ENCODE measurements at regions not wholly inside any gene's neighbourhood (a gene's known extent, or its start where the extent isn't known, plus 50 kb on each side); places are given as distances from the start of the nearest gene placed in this dataset.
"Not testable (repeated sequence)": the region's sequence is repeated elsewhere in the genome, so short reads cannot be mapped to it uniquely, and the experiment has no call there.

DNA sequence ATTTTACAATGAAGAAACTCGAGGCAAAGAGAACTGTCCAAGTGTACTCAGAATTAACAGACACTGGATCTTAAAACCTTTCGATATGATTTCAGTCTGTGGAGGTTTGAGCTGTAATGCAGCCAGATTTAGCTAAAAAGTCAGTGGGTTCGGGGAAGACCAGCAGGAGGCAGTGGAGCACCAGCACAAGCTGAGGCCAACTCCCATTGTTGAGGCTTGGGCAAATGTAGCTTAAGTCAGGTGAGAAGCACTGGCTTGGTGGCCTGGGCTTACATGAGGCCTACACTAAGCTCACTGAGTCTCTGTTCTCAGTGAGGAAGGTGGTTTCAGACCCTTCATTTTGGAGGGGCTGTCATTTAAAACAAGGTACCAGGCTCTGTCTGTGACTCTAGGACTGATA, 1841.5 kb downstream of the KHDRBS2 start:
- TF ChIP-seq, protein P1, sequence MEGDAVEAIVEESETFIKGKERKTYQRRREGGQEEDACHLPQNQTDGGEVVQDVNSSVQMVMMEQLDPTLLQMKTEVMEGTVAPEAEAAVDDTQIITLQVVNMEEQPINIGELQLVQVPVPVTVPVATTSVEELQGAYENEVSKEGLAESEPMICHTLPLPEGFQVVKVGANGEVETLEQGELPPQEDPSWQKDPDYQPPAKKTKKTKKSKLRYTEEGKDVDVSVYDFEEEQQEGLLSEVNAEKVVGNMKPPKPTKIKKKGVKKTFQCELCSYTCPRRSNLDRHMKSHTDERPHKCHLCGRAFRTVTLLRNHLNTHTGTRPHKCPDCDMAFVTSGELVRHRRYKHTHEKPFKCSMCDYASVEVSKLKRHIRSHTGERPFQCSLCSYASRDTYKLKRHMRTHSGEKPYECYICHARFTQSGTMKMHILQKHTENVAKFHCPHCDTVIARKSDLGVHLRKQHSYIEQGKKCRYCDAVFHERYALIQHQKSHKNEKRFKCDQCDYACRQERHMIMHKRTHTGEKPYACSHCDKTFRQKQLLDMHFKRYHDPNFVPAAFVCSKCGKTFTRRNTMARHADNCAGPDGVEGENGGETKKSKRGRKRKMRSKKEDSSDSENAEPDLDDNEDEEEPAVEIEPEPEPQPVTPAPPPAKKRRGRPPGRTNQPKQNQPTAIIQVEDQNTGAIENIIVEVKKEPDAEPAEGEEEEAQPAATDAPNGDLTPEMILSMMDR (IDR thresholded peaks at IDR 0.05), result not testable (repeated sequence)
- not testable (repeated sequence) for TF ChIP-seq POLR2A (IDR thresholded peaks at IDR 0.05); POLR2AphosphoS5 (IDR thresholded peaks at IDR 0.05); EP300 (IDR thresholded peaks at IDR 0.05; ENCODE audit: low read depth)
